ENCODE measurements at regions not wholly inside any gene's neighbourhood (a gene's known extent, or its start where the extent isn't known, plus 50 kb on each side); places are given as distances from the start of the nearest gene placed in this dataset.

DNA sequence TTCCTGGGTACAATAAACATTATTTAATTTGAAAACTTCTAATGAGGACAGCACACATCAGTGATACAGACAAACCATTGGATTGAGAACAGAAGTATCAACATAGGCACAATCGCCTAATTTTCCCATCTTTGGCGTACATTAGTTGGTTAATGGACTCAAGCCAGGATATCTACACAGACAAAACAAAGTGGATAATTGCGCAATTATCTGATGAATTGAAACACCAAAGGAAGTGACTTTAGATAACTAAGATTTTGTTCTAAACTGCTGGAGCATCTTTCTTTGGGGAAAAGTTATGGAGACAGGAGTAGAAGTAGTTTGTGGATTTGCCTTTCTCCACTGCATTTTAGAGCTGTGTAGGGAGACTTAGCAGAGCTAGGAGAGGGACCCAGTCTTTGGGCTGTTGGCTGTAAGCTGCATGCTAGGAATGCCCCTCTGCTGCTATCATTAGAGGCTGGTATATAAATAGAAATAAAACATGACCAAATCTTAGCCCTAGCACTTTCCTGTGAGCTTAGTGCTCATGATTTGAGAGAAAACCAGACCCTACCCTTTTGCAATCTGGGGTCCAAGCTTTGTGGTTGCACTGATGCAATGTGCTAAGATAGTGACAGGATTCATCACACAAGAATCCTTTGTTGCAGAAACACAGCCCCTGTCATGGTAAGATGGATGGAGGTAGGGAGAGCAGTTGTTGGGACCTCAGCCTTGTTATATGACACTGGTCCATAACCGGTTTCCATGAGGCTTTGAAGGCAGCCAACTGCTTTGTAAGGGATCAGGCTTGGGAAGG lies 264.5 kb upstream of the PIK3C3 start:
- H3K27ac ChIP-seq = no peak overlapping the region
- H3K4me3 ChIP-seq = no peak overlapping the region
- H3K36me3 ChIP-seq = no peaks in the 10 kb centered on the region
- TF ChIP-seq POLR2AphosphoS5 (IDR thresholded peaks at IDR 0.05) (no peak), EP300 (IDR thresholded peaks at IDR 0.05) (no peak), POLR2A (IDR thresholded peaks at IDR 0.05) (no peak)
- TF ChIP-seq, protein P1, sequence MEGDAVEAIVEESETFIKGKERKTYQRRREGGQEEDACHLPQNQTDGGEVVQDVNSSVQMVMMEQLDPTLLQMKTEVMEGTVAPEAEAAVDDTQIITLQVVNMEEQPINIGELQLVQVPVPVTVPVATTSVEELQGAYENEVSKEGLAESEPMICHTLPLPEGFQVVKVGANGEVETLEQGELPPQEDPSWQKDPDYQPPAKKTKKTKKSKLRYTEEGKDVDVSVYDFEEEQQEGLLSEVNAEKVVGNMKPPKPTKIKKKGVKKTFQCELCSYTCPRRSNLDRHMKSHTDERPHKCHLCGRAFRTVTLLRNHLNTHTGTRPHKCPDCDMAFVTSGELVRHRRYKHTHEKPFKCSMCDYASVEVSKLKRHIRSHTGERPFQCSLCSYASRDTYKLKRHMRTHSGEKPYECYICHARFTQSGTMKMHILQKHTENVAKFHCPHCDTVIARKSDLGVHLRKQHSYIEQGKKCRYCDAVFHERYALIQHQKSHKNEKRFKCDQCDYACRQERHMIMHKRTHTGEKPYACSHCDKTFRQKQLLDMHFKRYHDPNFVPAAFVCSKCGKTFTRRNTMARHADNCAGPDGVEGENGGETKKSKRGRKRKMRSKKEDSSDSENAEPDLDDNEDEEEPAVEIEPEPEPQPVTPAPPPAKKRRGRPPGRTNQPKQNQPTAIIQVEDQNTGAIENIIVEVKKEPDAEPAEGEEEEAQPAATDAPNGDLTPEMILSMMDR (IDR thresholded peaks at IDR 0.05) = no peak
- H3K4me1 ChIP-seq = no peaks in the 10 kb centered on the region
- DNase-seq = no peak
- 71 to 75% methylated on average over 4 of the region's 4 CpGs for WGBS, 2 donors
- no peaks in the 10 kb centered on the region for H3K9me3 ChIP-seq
- ATAC-seq (ENCODE audit: low FRiP score in 2 of 2) = no peak
- no peaks in the 10 kb centered on the region for H3K27me3 ChIP-seq

DNA sequence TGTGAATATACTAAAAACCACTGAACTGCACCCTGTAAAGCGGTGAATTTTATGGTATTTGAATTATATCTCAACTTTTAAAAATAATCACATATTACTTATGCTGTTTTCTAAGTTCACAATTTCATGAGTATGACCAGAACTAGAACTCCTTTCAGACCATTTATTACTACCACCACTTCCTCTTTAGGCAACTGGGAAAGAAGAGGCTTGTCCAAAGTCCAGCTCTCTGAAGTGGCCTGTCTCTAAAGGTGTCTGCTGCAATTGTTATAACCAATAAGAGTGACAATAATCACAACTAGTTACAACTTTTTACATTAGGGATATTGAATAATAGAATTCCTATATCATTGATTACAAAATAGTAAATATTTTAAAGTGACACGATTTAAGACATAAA lies 267.9 kb upstream of the PIK3C3 start:
- WGBS, 2 donors = 85 to 90% methylated on average over 2 of the region's 2 CpGs
- Histone ChIP-seq H3K9me3 (no peaks in the 10 kb centered on the region), H3K4me1 (no peaks in the 10 kb centered on the region), H3K36me3 (no peaks in the 10 kb centered on the region), H3K27me3 (no peaks in the 10 kb centered on the region), H3K4me3 (no peak overlapping the region), H3K27ac (no peak overlapping the region)
- ATAC-seq (ENCODE audit: low FRiP score in 2 of 2) = no peak
- no peak for DNase-seq
- TF ChIP-seq, protein P1 (IDR thresholded peaks at IDR 0.05) = no peak
- TF ChIP-seq EP300 (IDR thresholded peaks at IDR 0.05) (no peak), POLR2AphosphoS5 (IDR thresholded peaks at IDR 0.05) (no peak), POLR2A (IDR thresholded peaks at IDR 0.05) (no peak)

DNA sequence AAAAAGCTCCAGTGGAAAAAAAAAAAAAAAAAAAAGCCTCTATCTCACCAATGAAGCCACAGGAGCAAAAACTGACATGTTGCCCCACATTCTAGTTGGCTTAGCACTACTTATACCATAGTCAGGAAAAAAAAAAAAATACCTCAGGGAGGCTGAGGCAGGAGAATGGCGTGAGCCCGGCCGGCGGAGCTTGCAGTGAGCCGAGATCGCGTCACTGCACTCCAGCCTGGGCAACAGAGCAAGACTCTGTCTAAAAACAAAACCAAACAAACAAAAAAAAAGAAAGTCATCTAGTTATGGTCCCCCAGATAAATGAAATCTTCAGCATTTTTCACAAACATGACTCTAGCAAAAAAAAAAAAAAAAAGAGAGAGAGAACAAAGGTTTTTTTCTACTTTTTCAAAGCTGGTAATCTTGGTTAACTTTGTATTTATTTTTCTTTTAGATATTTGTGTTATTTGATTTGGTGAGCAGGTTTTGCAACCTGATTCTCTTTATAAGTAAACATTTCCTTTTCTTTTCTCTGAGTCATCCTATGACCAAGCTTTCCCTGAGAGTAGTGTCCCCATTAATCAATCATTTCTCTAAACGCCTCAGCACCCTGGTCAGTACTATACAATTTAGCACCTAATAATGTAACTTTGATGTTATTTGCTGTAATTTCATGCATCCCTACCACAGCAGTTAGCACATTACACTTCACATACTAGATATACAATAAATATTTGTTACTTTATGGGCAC lies 273.7 kb upstream of the PIK3C3 start:
- ATAC-seq (ENCODE audit: low FRiP score in 2 of 2) (no peak), DNase-seq (peak in 1 of 2 donors; percentile 41)
- H3K4me1 ChIP-seq = no peaks in the 10 kb centered on the region
- WGBS, 2 donors = 87 to 90% methylated on average over 8 of the region's 8 CpGs
- no peaks in the 10 kb centered on the region for H3K9me3 ChIP-seq
- H3K27ac ChIP-seq = no peak overlapping the region
- H3K27me3 ChIP-seq = no peaks in the 10 kb centered on the region
- H3K4me3 ChIP-seq = no peak overlapping the region
- TF ChIP-seq, protein P1 (IDR thresholded peaks at IDR 0.05) = no peak
- TF ChIP-seq EP300 (IDR thresholded peaks at IDR 0.05) (no peak), POLR2AphosphoS5 (IDR thresholded peaks at IDR 0.05) (no peak), POLR2A (IDR thresholded peaks at IDR 0.05) (no peak)
- H3K36me3 ChIP-seq = no peaks in the 10 kb centered on the region

DNA sequence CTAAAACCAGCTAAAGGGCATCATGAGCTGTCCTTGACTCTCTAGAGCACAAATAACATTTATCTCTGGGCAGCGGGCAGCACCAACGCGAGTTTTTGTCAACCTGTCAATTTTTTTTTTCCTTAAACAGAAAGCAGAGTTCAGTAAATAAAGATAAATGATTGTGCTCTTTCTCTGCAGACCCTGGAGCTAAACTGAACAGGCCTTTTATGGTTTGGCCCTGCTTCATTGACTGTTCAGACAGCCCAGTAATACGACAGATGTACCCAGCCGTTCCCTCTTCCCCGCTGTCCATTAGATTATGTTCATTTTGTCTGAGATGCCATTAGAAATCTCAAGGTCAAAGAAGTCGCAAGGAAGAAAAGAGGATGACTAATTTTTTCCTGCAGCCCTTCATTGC lies 280.5 kb upstream of the PIK3C3 start:
- ATAC-seq (ENCODE audit: low FRiP score in 2 of 2) = no peak
- no peaks in the 10 kb centered on the region for H3K36me3 ChIP-seq
- no peaks in the 10 kb centered on the region for H3K27me3 ChIP-seq
- DNase-seq = no peak
- TF ChIP-seq POLR2AphosphoS5 (IDR thresholded peaks at IDR 0.05) = no peak
- TF ChIP-seq, protein P1 (IDR thresholded peaks at IDR 0.05) = no peak
- TF ChIP-seq POLR2A (IDR thresholded peaks at IDR 0.05) = no peak
- TF ChIP-seq EP300 (IDR thresholded peaks at IDR 0.05) = no peak
- H3K9me3 ChIP-seq = no peaks in the 10 kb centered on the region
- H3K4me3 ChIP-seq = no peak overlapping the region
- H3K4me1 ChIP-seq = no peaks in the 10 kb centered on the region
- WGBS, 2 donors = 64 to 71% methylated on average over 7 of the region's 7 CpGs
- H3K27ac ChIP-seq = no peak overlapping the region
